H1 (cell line): ENCODE measurements at regions not wholly inside any gene's neighbourhood (a gene's known extent, or its start where the extent isn't known, plus 50 kb on each side); places are given as distances from the start of the nearest gene placed in this dataset.

Source experiments
- CTCF ChIA-PET: fragments of 300-600 bp; sonication (Branson Sonifier 250); formaldehyde crosslinking; loops from one replicate; lab custom pipeline; 2021; ENCODE audit not compliant: partially characterized antibody; lab: Charles Lee
- POLR2A ChIA-PET: fragments of 300-600 bp; sonication (Branson Sonifier 250); formaldehyde crosslinking; loops from one replicate; lab custom pipeline; 2021; ENCODE audit warnings: inconsistent platforms; ENCODE audit not compliant: partially characterized antibody; lab: Charles Lee
- DNase-seq, 2 experiments: peaks; one replicate each; pipeline versions ENCODE4 v3.0.0 to v3.0.0-alpha.2; 2010 to 2022; ENCODE audit warnings: low spot score in 2 of 2, low read depth in 1 of 2, mixed read lengths in 1 of 2
- FAIRE-seq: peaks from 2 replicates; lab custom pipeline; 2011; peaks lifted over from hg19 to GRCh38; lab: Jason Lieb, UNC
- H2AFZ ChIP-seq: 2 replicates; pipeline ENCODE4 v1.8.1; 2012; ENCODE audit warnings: low read length, inconsistent platforms
- H2AK5ac ChIP-seq: 2 replicates; pipeline ENCODE4 v1.6.1; 2013; ENCODE audit warnings: low read depth, low read length
- H2BK120ac ChIP-seq: replicated peaks from 2 replicates; pipeline ENCODE3; 2013; ENCODE audit warnings: low read depth, low read length, inconsistent platforms
- H2BK12ac ChIP-seq: 2 replicates; pipeline ENCODE4 v1.6.1; 2013; ENCODE audit warnings: low read depth, low read length
- H2BK15ac ChIP-seq: 2 replicates; pipeline ENCODE4 v1.6.1; 2013; ENCODE audit warnings: low read length
- H2BK20ac ChIP-seq: 2 replicates; pipeline ENCODE4 v1.6.1; 2013; ENCODE audit warnings: low read length
- H2BK5ac ChIP-seq: 2 replicates; pipeline ENCODE4 v1.6.1; 2013; ENCODE audit warnings: low read depth, low read length
- H3K14ac ChIP-seq: 2 replicates; pipeline ENCODE4 v1.6.1; 2013; ENCODE audit warnings: inconsistent platforms; ENCODE audit not compliant: insufficient read length
- H3K18ac ChIP-seq: 2 replicates; pipeline ENCODE4 v1.6.1; 2013; ENCODE audit warnings: low read length; ENCODE audit errors: extremely low read depth
- H3K23ac ChIP-seq: 2 replicates; pipeline ENCODE4 v1.6.1; 2013; ENCODE audit warnings: inconsistent platforms; ENCODE audit not compliant: insufficient read length
- H3K23me2 ChIP-seq: 2 replicates; pipeline ENCODE4 v1.6.1; 2013; ENCODE audit warnings: low read depth, low read length
- H3K27ac ChIP-seq: 2 replicates; pipeline ENCODE4 v1.6.1; 2011; ENCODE audit warnings: low read depth, low read length, inconsistent platforms
- H3K27me3 ChIP-seq, 4 experiments: replicated peaks in 1 of 4; 1 replicate in 1 of 4; 2 replicates in 3 of 4; pipeline versions ENCODE4 v1.6.1 to v1.8.1; 2011 to 2013; ENCODE audit warnings: low read length in 3 of 4, mild to moderate bottlenecking in 3 of 4, inconsistent platforms in 2 of 4, mixed read lengths in 2 of 4, moderate library complexity in 1 of 4; ENCODE audit not compliant: control insufficient read depth in 3 of 4, insufficient read depth in 3 of 4; ENCODE audit errors: extremely low read depth in 1 of 4
- H3K36me3 ChIP-seq, 4 experiments: 2 replicates each; pipeline versions ENCODE4 v1.6.1 to v1.8.1; 2011 to 2013; ENCODE audit warnings: mild to moderate bottlenecking in 4 of 4, low read length in 3 of 4, moderate library complexity in 2 of 4, control low read depth in 1 of 4, inconsistent platforms in 1 of 4; ENCODE audit not compliant: insufficient read depth in 4 of 4, control insufficient read depth in 2 of 4
- H3K4ac ChIP-seq: replicated peaks from 2 replicates; pipeline ENCODE3; 2013; ENCODE audit warnings: low read length, low read depth, mixed read lengths, inconsistent platforms; ENCODE audit not compliant: insufficient read length
- H3K4me1 ChIP-seq, 4 experiments: replicated peaks in 1 of 4; 1 replicate in 1 of 4; 2 replicates in 3 of 4; pipeline versions ENCODE4 v1.6.1 to v1.8.1; 2011 to 2013; ENCODE audit warnings: low read length in 3 of 4, inconsistent platforms in 2 of 4, mixed read lengths in 1 of 4; ENCODE audit not compliant: insufficient read depth in 4 of 4, control insufficient read depth in 3 of 4
- H3K4me2 ChIP-seq, 2 experiments: 2 replicates each; pipeline versions ENCODE4 v1.6.1 to v1.8.1; 2011 to 2013; ENCODE audit warnings: low read depth in 2 of 2, low read length in 2 of 2, control low read depth in 1 of 2, inconsistent platforms in 1 of 2, mild to moderate bottlenecking in 1 of 2; ENCODE audit not compliant: insufficient read depth in 1 of 2
- H3K4me3 ChIP-seq, 4 experiments: fragments of 200-600, 300-600 bp in 1 of 4; sonication (generic), shearing (Covaris generic), sonication (Bioruptor Twin) in 1 of 4; 2 replicates each; pipeline versions ENCODE4 v1.5.1 to v1.8.1; 2011 to 2016; ENCODE audit warnings: low read length in 4 of 4, low read depth in 3 of 4, control low read depth in 2 of 4, inconsistent platforms in 2 of 4, mild to moderate bottlenecking in 2 of 4, mixed read lengths in 1 of 4, moderate library complexity in 1 of 4; ENCODE audit not compliant: insufficient read depth in 2 of 4; ENCODE audit errors: extremely low read depth in 1 of 4
- H3K56ac ChIP-seq: replicated peaks from 2 replicates; pipeline ENCODE3; 2013; ENCODE audit warnings: low read depth, mild to moderate bottlenecking, mixed read lengths, low read length, inconsistent platforms; ENCODE audit not compliant: insufficient read length
- H3K79me1 ChIP-seq: 2 replicates; pipeline ENCODE4 v1.6.1; 2013; ENCODE audit warnings: low read depth, low read length, control low read depth
- H3K79me2 ChIP-seq, 2 experiments: 2 replicates each; pipeline versions ENCODE4 v1.6.1 to v1.8.1; 2012 to 2013; ENCODE audit warnings: low read length in 2 of 2, mild to moderate bottlenecking in 2 of 2, inconsistent platforms in 1 of 2; ENCODE audit not compliant: insufficient read depth in 2 of 2, control insufficient read depth in 1 of 2
- H3K9ac ChIP-seq, 4 experiments: replicated peaks in 1 of 4; 1 replicate in 1 of 4; 2 replicates in 3 of 4; pipeline versions ENCODE4 v1.6.1 to v1.8.1; 2011 to 2013; ENCODE audit warnings: low read depth in 3 of 4, low read length in 3 of 4, control low read depth in 2 of 4, mild to moderate bottlenecking in 2 of 4, moderate library complexity in 2 of 4, inconsistent platforms in 1 of 4; ENCODE audit errors: extremely low read depth in 1 of 4
- H3K9me3 ChIP-seq, 2 experiments: 2 replicates each; pipeline versions ENCODE4 v1.6.1 to v1.8.1; 2012 to 2013; ENCODE audit warnings: mild to moderate bottlenecking in 2 of 2, moderate library complexity in 2 of 2, control low read depth in 1 of 2, inconsistent platforms in 1 of 2, low read depth in 1 of 2, low read length in 1 of 2, mixed read lengths in 1 of 2; ENCODE audit not compliant: insufficient read depth in 2 of 2
- H4K20me1 ChIP-seq, 2 experiments: replicated peaks in 1 of 2; 2 replicates each; pipeline versions ENCODE3 to v1.8.1; 2011 to 2013; ENCODE audit warnings: inconsistent platforms in 2 of 2, low read length in 2 of 2, mild to moderate bottlenecking in 1 of 2; ENCODE audit not compliant: insufficient read depth in 2 of 2, control insufficient read depth in 1 of 2
- H4K5ac ChIP-seq: 2 replicates; pipeline ENCODE4 v1.6.1; 2013; ENCODE audit warnings: low read length, low read depth, mixed read lengths, inconsistent platforms; ENCODE audit not compliant: insufficient read length
- H4K8ac ChIP-seq: 2 replicates; pipeline ENCODE4 v1.8.0; 2013; ENCODE audit warnings: mild to moderate bottlenecking, moderate library complexity, low read length, inconsistent platforms; ENCODE audit not compliant: insufficient read depth; ENCODE audit errors: extremely low read depth
- H4K91ac ChIP-seq: replicated peaks from 2 replicates; pipeline ENCODE3; 2013; ENCODE audit warnings: low read length, mixed read lengths, inconsistent platforms; ENCODE audit not compliant: insufficient read length
- ATF2 ChIP-seq: IDR thresholded peaks from 2 replicates; pipeline ENCODE4 v1.6.1; 2012; ENCODE audit warnings: low read length, inconsistent platforms
- ATF3 ChIP-seq: IDR thresholded peaks from 2 replicates; pipeline ENCODE4 v1.6.1; 2011; ENCODE audit warnings: low read depth, mild to moderate bottlenecking, low read length; ENCODE audit not compliant: insufficient read depth
- CEBPB ChIP-seq: IDR thresholded peaks from 2 replicates; pipeline ENCODE4 v1.6.1; 2012; ENCODE audit warnings: low read depth, low read length
- GTF2F1 ChIP-seq: IDR thresholded peaks from 2 replicates; pipeline ENCODE4 v1.6.1; 2012; ENCODE audit warnings: low read depth, low read length, improper control_type of control experiment, borderline replicate concordance
- HDAC2 ChIP-seq, 2 experiments: fragments of 300-600 bp in 1 of 2; sonication (generic) in 1 of 2; IDR thresholded peaks; 2 replicates each; pipeline ENCODE4 v1.6.1; 2011 to 2012; ENCODE audit warnings: low read depth in 2 of 2, low read length in 2 of 2, mild to moderate bottlenecking in 2 of 2, moderate library complexity in 2 of 2, borderline replicate concordance in 1 of 2, inconsistent platforms in 1 of 2
- KDM4A ChIP-seq: IDR thresholded peaks from one replicate; pipeline ENCODE4 v1.7.1; 2012; ENCODE audit warnings: low read depth, mild to moderate bottlenecking, moderate library complexity, low read length, inconsistent platforms; ENCODE audit not compliant: severe bottlenecking
- RAD21 ChIP-seq, 2 experiments: IDR thresholded peaks in 1 of 2; conservative IDR thresholded peaks in 1 of 2; 2 replicates each; pipeline ENCODE4 v1.6.1; 2011; ENCODE audit warnings: low read depth in 2 of 2, low read length in 2 of 2, improper control_type of control experiment in 1 of 2, inconsistent platforms in 1 of 2, mild to moderate bottlenecking in 1 of 2, moderate library complexity in 1 of 2
- SAP30 ChIP-seq: fragments of 300-600 bp; sonication (generic); IDR thresholded peaks from 2 replicates; pipeline ENCODE4 v1.7.1; 2012; ENCODE audit warnings: low read length, moderate library complexity, mild to moderate bottlenecking, inconsistent platforms; ENCODE audit not compliant: insufficient read depth, insufficient replicate concordance
- SIX5 ChIP-seq: IDR thresholded peaks from 2 replicates; pipeline ENCODE4 v1.6.1; 2011; ENCODE audit warnings: mild to moderate bottlenecking, low read depth, low read length
- YY1 ChIP-seq: IDR thresholded peaks from 2 replicates; pipeline ENCODE4 v1.6.1; 2011; ENCODE audit warnings: low read depth, mild to moderate bottlenecking, low read length
- WGBS, 2 experiments: shearing (Covaris generic) in 1 of 2; methylation state at CpG; one replicate each; pipeline versions ENCODE4 v1.1.6 to v1.1.7; 2013 to 2015; ENCODE audit warnings: low lambda C conversion rate in 2 of 2, mixed read lengths in 2 of 2, inconsistent platforms in 1 of 2, low coverage in 1 of 2, missing lambda C conversion rate in 1 of 2; ENCODE audit not compliant: insufficient replicate concordance in 2 of 2, insufficient coverage in 1 of 2, insufficient read length in 1 of 2; ENCODE audit errors: extremely low coverage in 1 of 2, missing lambda C conversion rate in 1 of 2; 5-methylcytosine and 5-hydroxymethylcytosine counted together

GRCh38 chr9:82332018-82332773 is 343.6 kb downstream of the SPATA31D1 start:
- DNase-seq, result no peak
- Histone ChIP-seq H2AK5ac (no peak overlapping the region), H4K20me1 (no peaks in the 10 kb centered on the region), H3K23me2 (no peaks in the 10 kb centered on the region; the same call in 1 of the 2 replicates), H3K9ac (no peak overlapping the region), H2BK20ac (no peak overlapping the region), H3K36me3 (no peaks in the 10 kb centered on the region), H3K14ac (no peak overlapping the region), H4K8ac (no peak overlapping the region), H3K27ac (no peak overlapping the region), H2BK5ac (no peak overlapping the region), H3K56ac (no peak overlapping the region), H4K5ac (no peak overlapping the region), H3K27me3 (no peaks in the 10 kb centered on the region), H2BK15ac (no peak overlapping the region), H3K4ac (no peak overlapping the region), H3K9me3 (no peaks in the 10 kb centered on the region), H3K23ac (no peak overlapping the region), H2BK12ac (no peak overlapping the region), H3K4me3 (no peak overlapping the region), H3K79me2 (no peaks in the 10 kb centered on the region), H3K4me1 (no peaks in the 10 kb centered on the region), H3K79me1 (no peaks in the 10 kb centered on the region), H2AFZ (no peak overlapping the region), H4K91ac (no peak overlapping the region), H2BK120ac (no peak overlapping the region), H3K18ac (no peak overlapping the region), H3K4me2 (no peak overlapping the region)
- WGBS, 2 experiments, result 89% methylated on average over 5 of the region's 5 CpGs; no CpG with 5 or more reads in 1 of the 2 experiments
- CTCF ChIA-PET, result interaction anchor here (0.6 to 1.5 kb wide), 3 partner anchors 21 to 135 kb away, joined by 3 to 7 read pairs (median 3); no protein-coding TSS in a partner anchor
- POLR2A ChIA-PET, result no interaction called here
- no peak for FAIRE-seq
- TF ChIP-seq CEBPB (no peak), ATF2 (no peak), KDM4A (no peak), SAP30 (no peak), YY1 (no peak), HDAC2 (IDR thresholded peaks at IDR 0.05; ENCODE audit: borderline replicate concordance in 1 of 2, low read depth in 2 of 2, low read length in 2 of 2) (no peak), GTF2F1 (no peak), SIX5 (no peak), ATF3 (no peak), RAD21 (IDR thresholded peaks at IDR 0.05 in 1 of 2, conservative IDR thresholded peaks at IDR 0.05 in 1 of 2; ENCODE audit: low read depth in 2 of 2, low read length in 2 of 2) (no peak)
